Hepatocyte (in vitro differentiated cells): ENCODE measurements at regions not wholly inside any gene's neighbourhood (a gene's known extent, or its start where the extent isn't known, plus 50 kb on each side); places are given as distances from the start of the nearest gene placed in this dataset.

Experiments used
- DNase-seq: peaks from one replicate; pipeline ENCODE4 v3.0.0-alpha.2; 2016; ENCODE audit warnings: low spot score
- H2AFZ ChIP-seq: fragments of 200-600 bp; sonication (generic); 2 replicates; pipeline ENCODE4 v1.6.0; 2016; ENCODE audit warnings: antibody characterized with exemption, mild to moderate bottlenecking
- H3K27ac ChIP-seq: fragments of 200-600 bp; sonication (generic); 2 replicates; pipeline ENCODE4 v1.5.1; 2016; ENCODE audit warnings: mild to moderate bottlenecking
- H3K27me3 ChIP-seq: fragments of 200-600 bp; sonication (generic); 2 replicates; pipeline ENCODE4 v1.6.1; 2016
- H3K36me3 ChIP-seq: fragments of 200-600 bp; sonication (generic); replicated peaks from 2 replicates; pipeline ENCODE4 v1.5.1; 2016; ENCODE audit warnings: low read depth; ENCODE audit not compliant: insufficient read depth
- H3K4me1 ChIP-seq: fragments of 200-600 bp; sonication (generic); 2 replicates; pipeline ENCODE4 v1.5.1; 2016; ENCODE audit warnings: mild to moderate bottlenecking, moderate library complexity; ENCODE audit not compliant: insufficient read depth
- H3K4me2 ChIP-seq: fragments of 200-600 bp; sonication (generic); 2 replicates; pipeline ENCODE4 v1.6.0; 2016
- H3K4me3 ChIP-seq: fragments of 200-600 bp; sonication (generic); 2 replicates; pipeline ENCODE4 v1.5.1; 2016; ENCODE audit warnings: mild to moderate bottlenecking
- H3K79me2 ChIP-seq: fragments of 200-600 bp; sonication (generic); 2 replicates; pipeline ENCODE4 v1.6.0; 2017; ENCODE audit warnings: mild to moderate bottlenecking
- H3K9me2 ChIP-seq: fragments of 200-600 bp; sonication (generic); replicated peaks from 2 replicates; pipeline ENCODE4 v1.6.0; 2017; ENCODE audit warnings: mild to moderate bottlenecking; ENCODE audit not compliant: insufficient read depth
- H3K9me3 ChIP-seq: fragments of 200-600 bp; sonication (generic); 2 replicates; pipeline ENCODE4 v1.5.1; 2016; ENCODE audit warnings: low read depth, mild to moderate bottlenecking
- H4K20me1 ChIP-seq: fragments of 200-600 bp; sonication (generic); 2 replicates; pipeline ENCODE4 v1.6.0; 2016; ENCODE audit warnings: mild to moderate bottlenecking; ENCODE audit not compliant: insufficient read depth, poor library complexity, severe bottlenecking
- CTCF ChIP-seq: fragments of 200-600 bp; sonication (generic); IDR thresholded peaks from 2 replicates; pipeline ENCODE4 v1.5.1; 2016; ENCODE audit warnings: antibody characterized with exemption, mild to moderate bottlenecking; ENCODE audit not compliant: poor library complexity
- EZH2 ChIP-seq: fragments of 200-600 bp; sonication (generic); IDR thresholded peaks from 2 replicates; pipeline ENCODE4 v1.6.1; 2016; ENCODE audit warnings: antibody characterized with exemption, mild to moderate bottlenecking, borderline replicate concordance
- EZH2phosphoT487 ChIP-seq: fragments of 200-600 bp; sonication (generic); IDR thresholded peaks from one replicate; pipeline ENCODE4 v1.6.1; 2018; ENCODE audit warnings: antibody characterized with exemption, mild to moderate bottlenecking, low read depth, moderate library complexity; ENCODE audit not compliant: unreplicated experiment, severe bottlenecking
- WGBS: methylation state at CpG from one replicate; pipeline ENCODE4 v1.1.6; 2016; ENCODE audit warnings: low lambda C conversion rate; ENCODE audit errors: missing lambda C conversion rate; 5-methylcytosine and 5-hydroxymethylcytosine counted together

- H2AFZ ChIP-seq: no peak overlapping the region
- no peak overlapping the region for H3K4me3 ChIP-seq
- H3K36me3 ChIP-seq: no peaks in the 10 kb centered on the region
- no peaks in the 10 kb centered on the region for H3K4me1 ChIP-seq
- no peak overlapping the region for H3K27ac ChIP-seq
- no peaks in the 10 kb centered on the region for H3K9me3 ChIP-seq
- peaks cover 39% of the 10 kb centered on the region for H3K27me3 ChIP-seq
- no peak for DNase-seq
- WGBS: 87% methylated on average over 10 of the region's 10 CpGs
- no peaks in the 10 kb centered on the region for H4K20me1 ChIP-seq
- TF ChIP-seq EZH2 (no peak), EZH2phosphoT487 (no peak), CTCF (no peak)
- no peaks in the 10 kb centered on the region for H3K9me2 ChIP-seq
- no peaks in the 10 kb centered on the region for H3K79me2 ChIP-seq
- no peak overlapping the region for H3K4me2 ChIP-seq
Observed at GRCh38 chr10:100615241-100615640, 79.5 kb downstream of the HIF1AN start.

DNA sequence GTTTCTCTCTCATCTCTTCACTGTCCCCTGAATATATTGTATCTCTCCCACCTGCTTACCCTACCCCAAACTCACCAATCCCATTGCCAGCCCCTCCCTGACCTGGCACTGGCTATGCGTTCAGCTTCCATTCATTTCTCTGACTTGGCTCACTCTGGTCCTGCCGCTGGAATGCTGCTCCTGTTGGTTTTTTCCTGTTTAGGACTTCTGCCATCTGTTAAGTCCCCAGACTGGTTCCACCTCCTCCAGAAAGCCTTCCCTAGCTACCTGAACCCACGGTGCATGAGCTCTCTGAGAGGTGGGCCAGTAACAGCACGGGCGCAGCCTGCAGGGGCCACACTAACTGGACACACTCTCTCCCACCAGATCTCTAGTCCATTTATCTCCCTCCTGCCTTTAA is 80.2 kb downstream of the HIF1AN start:
- TF ChIP-seq EZH2 (no peak), CTCF (no peak), EZH2phosphoT487 (no peak)
- no peak for DNase-seq
- H3K27ac ChIP-seq: no peak overlapping the region
- H3K4me3 ChIP-seq: no peak overlapping the region
- peaks cover 45% of the 10 kb centered on the region for H3K27me3 ChIP-seq
- H2AFZ ChIP-seq: no peak overlapping the region
- no peak overlapping the region for H3K4me2 ChIP-seq
- no peaks in the 10 kb centered on the region for H3K4me1 ChIP-seq
- WGBS: 74% methylated on average over 5 of the region's 5 CpGs
- no peaks in the 10 kb centered on the region for H3K9me3 ChIP-seq
- no peaks in the 10 kb centered on the region for H4K20me1 ChIP-seq
- H3K36me3 ChIP-seq: no peaks in the 10 kb centered on the region
- no peaks in the 10 kb centered on the region for H3K79me2 ChIP-seq
- no peaks in the 10 kb centered on the region for H3K9me2 ChIP-seq

GRCh38 chr10:100618091-100618615 is 82.4 kb downstream of the HIF1AN start:
- Histone ChIP-seq H3K9me2 (no peaks in the 10 kb centered on the region), H3K36me3 (no peaks in the 10 kb centered on the region), H3K27ac (no peak overlapping the region), H4K20me1 (no peaks in the 10 kb centered on the region), H3K9me3 (no peaks in the 10 kb centered on the region), H3K27me3 (peaks cover 52% of the 10 kb centered on the region), H3K79me2 (no peaks in the 10 kb centered on the region), H2AFZ (no peak overlapping the region), H3K4me1 (no peaks in the 10 kb centered on the region), H3K4me2 (no peak overlapping the region), H3K4me3 (no peak overlapping the region)
- WGBS: 90% methylated on average over 10 of the region's 11 CpGs
- no peak for DNase-seq
- no peak for TF ChIP-seq CTCF
- TF ChIP-seq EZH2: no peak
- TF ChIP-seq EZH2phosphoT487: no peak
